ENCODE measurements at regions not wholly inside any gene's neighbourhood (a gene's known extent, or its start where the extent isn't known, plus 50 kb on each side); places are given as distances from the start of the nearest gene placed in this dataset.

- TF ChIP-seq CTCF (IDR thresholded peaks at IDR 0.05; ENCODE audit: insufficient read depth, low read length): no peak
- TF ChIP-seq POLR2AphosphoS5 (IDR thresholded peaks at IDR 0.05; ENCODE audit: low read depth): no peak
- TF ChIP-seq GABPA (IDR thresholded peaks at IDR 0.05; ENCODE audit: low read depth): no peak
- no peak for TF ChIP-seq REST (IDR thresholded peaks at IDR 0.05; ENCODE audit: insufficient replicate concordance, low read depth)
- TF ChIP-seq SPI1 (IDR thresholded peaks at IDR 0.05; ENCODE audit: borderline replicate concordance, low read depth): no peak
Measured at GRCh38 chr7:156056534-156056933, 244.3 kb upstream of the SHH start.
